Mesothelial cell of epicardium (in vitro differentiated cells): ENCODE measurements at regions not wholly inside any gene's neighbourhood (a gene's known extent, or its start where the extent isn't known, plus 50 kb on each side); places are given as distances from the start of the nearest gene placed in this dataset.
"Not testable (repeated sequence)": the region's sequence is repeated elsewhere in the genome, so short reads cannot be mapped to it uniquely, and the experiment has no call there.

ENCODE experiments used
- DNase-seq, 2 experiments: peaks; one replicate each; pipeline ENCODE4 v3.0.0; 2021; ENCODE audit warnings: low spot score in 2 of 2; ENCODE audit not compliant: unreplicated experiment in 2 of 2
- H3K27ac Mint-ChIP-seq: 2 replicates; pipeline ENCODE4 v1.8.0; 2021; ENCODE audit warnings: mixed read lengths
- H3K27me3 Mint-ChIP-seq: 2 replicates; pipeline ENCODE4 v1.8.0; 2021; ENCODE audit warnings: low read depth, mixed read lengths
- H3K36me3 Mint-ChIP-seq: 2 replicates; pipeline ENCODE4 v1.8.0; 2021; ENCODE audit warnings: mixed read lengths
- H3K4me1 Mint-ChIP-seq: 2 replicates; pipeline ENCODE4 v1.8.0; 2021; ENCODE audit warnings: mixed read lengths
- H3K4me3 Mint-ChIP-seq: 2 replicates; pipeline ENCODE4 v1.8.0; 2021; ENCODE audit warnings: mild to moderate bottlenecking, moderate library complexity, mixed read lengths
- H3K9me3 Mint-ChIP-seq: 2 replicates; pipeline ENCODE4 v1.8.0; 2021; ENCODE audit warnings: mixed read lengths
- CTCF ChIP-seq: fragments of 200-600 bp; sonication (generic); IDR thresholded peaks from one replicate; pipeline ENCODE4 v1.5.0; 2021; ENCODE audit warnings: antibody characterized with exemption; ENCODE audit not compliant: unreplicated experiment

GRCh38 chr7:65279795-65280194 is 93.9 kb upstream of the ZNF92 start:
- H3K9me3 Mint-ChIP-seq = peaks cover 34% of the 10 kb centered on the region
- H3K27ac Mint-ChIP-seq = no peak overlapping the region
- H3K36me3 Mint-ChIP-seq = peaks cover 9% of the 10 kb centered on the region
- no peak for TF ChIP-seq CTCF
- H3K4me1 Mint-ChIP-seq = no peaks in the 10 kb centered on the region
- DNase-seq = no peak
- no peaks in the 10 kb centered on the region for H3K27me3 Mint-ChIP-seq
- no peak overlapping the region for H3K4me3 Mint-ChIP-seq

- no peak for TF ChIP-seq CTCF
- DNase-seq = no peak
- H3K36me3 Mint-ChIP-seq = peaks cover 7% of the 10 kb centered on the region
- peaks cover 41% of the 10 kb centered on the region for H3K9me3 Mint-ChIP-seq
- no peaks in the 10 kb centered on the region for H3K27me3 Mint-ChIP-seq
- H3K4me1 Mint-ChIP-seq = no peaks in the 10 kb centered on the region
- no peak overlapping the region for H3K27ac Mint-ChIP-seq
- H3K4me3 Mint-ChIP-seq = no peak overlapping the region
Observed at GRCh38 chr7:65276822-65277221, 96.8 kb upstream of the ZNF92 start.

- Mint-ChIP-seq H3K4me1 (peaks cover 12% of the 10 kb centered on the region), H3K9me3 (peaks cover 24% of the 10 kb centered on the region), H3K27me3 (peaks cover 20% of the 10 kb centered on the region)
- not testable (repeated sequence) for H3K4me3 Mint-ChIP-seq, DNase-seq, H3K27ac Mint-ChIP-seq, H3K36me3 Mint-ChIP-seq
Observed at GRCh38 chr7:65271502-65271901, 102.2 kb upstream of the ZNF92 start.

- Mint-ChIP-seq H3K4me3 (peak overlapping the region; percentile 92), H3K27me3 (peaks cover 20% of the 10 kb centered on the region)
- peak; percentile 70 to 79 for DNase-seq
Observed at GRCh38 chr7:65269150-65269856, 104.4 kb upstream of the ZNF92 start.

GRCh38 chr7:65268782-65269149 is 104.9 kb upstream of the ZNF92 start:
- H3K27me3 Mint-ChIP-seq = peaks cover 20% of the 10 kb centered on the region
- H3K4me3 Mint-ChIP-seq = peak overlapping the region; percentile 92
- no peaks in the 10 kb centered on the region for H3K36me3 Mint-ChIP-seq
- H3K27ac Mint-ChIP-seq = no peak overlapping the region
- no peak for TF ChIP-seq CTCF
- peaks cover 8% of the 10 kb centered on the region for H3K9me3 Mint-ChIP-seq
- no peak for DNase-seq
- H3K4me1 Mint-ChIP-seq = peaks cover 12% of the 10 kb centered on the region

More at GRCh38 chr7:65269150-65269856, 104.4 kb upstream of the ZNF92 start:
- H3K36me3 Mint-ChIP-seq = no peaks in the 10 kb centered on the region
- peaks cover 12% of the 10 kb centered on the region for H3K4me1 Mint-ChIP-seq
- H3K9me3 Mint-ChIP-seq = peaks cover 11% of the 10 kb centered on the region
- peak overlapping the region; percentile 88 for H3K27ac Mint-ChIP-seq
- TF ChIP-seq CTCF = no peak

- H3K36me3 Mint-ChIP-seq = no peaks in the 10 kb centered on the region
- no peak for TF ChIP-seq CTCF
- DNase-seq = no peak
- no peak overlapping the region for H3K27ac Mint-ChIP-seq
- peaks cover 12% of the 10 kb centered on the region for H3K4me1 Mint-ChIP-seq
- H3K27me3 Mint-ChIP-seq = peaks cover 15% of the 10 kb centered on the region
- H3K4me3 Mint-ChIP-seq = no peak overlapping the region
- no peaks in the 10 kb centered on the region for H3K9me3 Mint-ChIP-seq
Observed at GRCh38 chr7:65265933-65266519, 107.6 kb upstream of the ZNF92 start.
